ENCODE measurements at regions not wholly inside any gene's neighbourhood (a gene's known extent, or its start where the extent isn't known, plus 50 kb on each side); places are given as distances from the start of the nearest gene placed in this dataset.

DNA sequence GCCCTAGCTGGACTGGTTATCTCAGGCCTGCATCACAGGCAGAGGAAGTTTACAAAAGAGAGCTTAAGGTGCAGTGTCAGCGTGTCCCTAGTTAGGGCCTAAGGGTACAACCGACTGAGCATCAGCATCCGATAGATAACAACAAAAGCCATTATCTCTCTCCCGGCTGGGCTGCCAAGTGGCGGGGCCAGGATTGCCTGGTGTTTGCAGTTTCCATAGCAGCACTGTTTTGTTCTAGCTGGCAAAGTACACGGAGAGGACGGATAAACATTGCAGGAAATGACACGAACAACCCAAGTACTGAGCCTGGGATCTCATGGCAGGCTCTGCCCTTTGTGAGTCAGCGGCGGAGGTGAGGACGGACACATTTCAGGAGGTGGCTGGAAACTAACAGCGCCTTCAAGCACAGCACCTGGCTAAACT is 104.7 kb upstream of the NOCT start:
- TF ChIP-seq POLR2AphosphoS5 (IDR thresholded peaks at IDR 0.05) (peak; percentile 88), POLR2A (IDR thresholded peaks at IDR 0.05) (peak; percentile 14)
- TF ChIP-seq, protein P1, sequence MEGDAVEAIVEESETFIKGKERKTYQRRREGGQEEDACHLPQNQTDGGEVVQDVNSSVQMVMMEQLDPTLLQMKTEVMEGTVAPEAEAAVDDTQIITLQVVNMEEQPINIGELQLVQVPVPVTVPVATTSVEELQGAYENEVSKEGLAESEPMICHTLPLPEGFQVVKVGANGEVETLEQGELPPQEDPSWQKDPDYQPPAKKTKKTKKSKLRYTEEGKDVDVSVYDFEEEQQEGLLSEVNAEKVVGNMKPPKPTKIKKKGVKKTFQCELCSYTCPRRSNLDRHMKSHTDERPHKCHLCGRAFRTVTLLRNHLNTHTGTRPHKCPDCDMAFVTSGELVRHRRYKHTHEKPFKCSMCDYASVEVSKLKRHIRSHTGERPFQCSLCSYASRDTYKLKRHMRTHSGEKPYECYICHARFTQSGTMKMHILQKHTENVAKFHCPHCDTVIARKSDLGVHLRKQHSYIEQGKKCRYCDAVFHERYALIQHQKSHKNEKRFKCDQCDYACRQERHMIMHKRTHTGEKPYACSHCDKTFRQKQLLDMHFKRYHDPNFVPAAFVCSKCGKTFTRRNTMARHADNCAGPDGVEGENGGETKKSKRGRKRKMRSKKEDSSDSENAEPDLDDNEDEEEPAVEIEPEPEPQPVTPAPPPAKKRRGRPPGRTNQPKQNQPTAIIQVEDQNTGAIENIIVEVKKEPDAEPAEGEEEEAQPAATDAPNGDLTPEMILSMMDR (IDR thresholded peaks at IDR 0.05), result no peak
